Smooth muscle cell (in vitro differentiated cells): ENCODE measurements at regions not wholly inside any gene's neighbourhood (a gene's known extent, or its start where the extent isn't known, plus 50 kb on each side); places are given as distances from the start of the nearest gene placed in this dataset.

Source experiments
- DNase-seq: peaks from one replicate; lab custom pipeline; 2025; ENCODE audit not compliant: unreplicated experiment; lab: John Stamatoyannopoulos, UW
- H2AFZ ChIP-seq: fragments of 200-600 bp; sonication (generic); 2 replicates; pipeline ENCODE4 v1.6.0; 2016; ENCODE audit warnings: antibody characterized with exemption, low read depth, mild to moderate bottlenecking
- H3F3A ChIP-seq: fragments of 200-600 bp; sonication (generic); 2 replicates; pipeline ENCODE4 v1.6.0; 2017; ENCODE audit warnings: antibody characterized with exemption, low read depth
- H3K27ac ChIP-seq: fragments of 200-600 bp; sonication (generic); 2 replicates; pipeline ENCODE4 v1.5.1; 2016; ENCODE audit warnings: low read depth, mild to moderate bottlenecking
- H3K27me3 ChIP-seq: fragments of 200-600 bp; sonication (generic); 2 replicates; pipeline ENCODE4 v1.6.1; 2016; ENCODE audit warnings: low read depth, mild to moderate bottlenecking
- H3K36me3 ChIP-seq: fragments of 200-600 bp; sonication (generic); 2 replicates; pipeline ENCODE4 v1.5.1; 2016; ENCODE audit warnings: low read depth
- H3K4me1 ChIP-seq: fragments of 200-600 bp; sonication (generic); 2 replicates; pipeline ENCODE4 v1.5.1; 2016; ENCODE audit warnings: low read depth
- H3K4me2 ChIP-seq: fragments of 200-600 bp; sonication (generic); 2 replicates; pipeline ENCODE4 v1.6.0; 2016; ENCODE audit warnings: mild to moderate bottlenecking
- H3K4me3 ChIP-seq: fragments of 200-600 bp; sonication (generic); 2 replicates; pipeline ENCODE4 v1.5.1; 2016; ENCODE audit warnings: mild to moderate bottlenecking
- H3K79me2 ChIP-seq: fragments of 200-600 bp; sonication (generic); 2 replicates; pipeline ENCODE4 v1.6.0; 2016; ENCODE audit warnings: low read depth, mild to moderate bottlenecking
- H3K9ac ChIP-seq: fragments of 200-600 bp; sonication (generic); 2 replicates; pipeline ENCODE4 v1.6.0; 2016; ENCODE audit warnings: low read depth
- H3K9me3 ChIP-seq: fragments of 200-600 bp; sonication (generic); replicated peaks from 2 replicates; pipeline ENCODE4 v1.5.1; 2016; ENCODE audit warnings: low read depth
- H4K20me1 ChIP-seq: fragments of 200-600 bp; sonication (generic); 2 replicates; pipeline ENCODE4 v1.6.0; 2016; ENCODE audit warnings: low read depth
- CTCF ChIP-seq: fragments of 200-600 bp; sonication (generic); IDR thresholded peaks from 2 replicates; pipeline ENCODE4 v1.5.1; 2017; ENCODE audit warnings: borderline replicate concordance, mild to moderate bottlenecking, antibody characterized with exemption; ENCODE audit not compliant: insufficient read depth, poor library complexity, severe bottlenecking
- WGBS: methylation state at CpG from one replicate; pipeline ENCODE4 v1.1.7; 2016; ENCODE audit warnings: low lambda C conversion rate; 5-methylcytosine and 5-hydroxymethylcytosine counted together

GRCh38 chr7:53604201-53604600, 568.8 kb downstream of the POM121L12 start:
- no peaks in the 10 kb centered on the region for H3K79me2 ChIP-seq
- H3K36me3 ChIP-seq = no peaks in the 10 kb centered on the region
- WGBS = 73% methylated on average over 6 of the region's 6 CpGs
- H3K4me3 ChIP-seq = no peak overlapping the region
- H4K20me1 ChIP-seq = no peaks in the 10 kb centered on the region
- H3K27ac ChIP-seq = no peak overlapping the region
- H3K9ac ChIP-seq = no peak overlapping the region
- no peaks in the 10 kb centered on the region for H3K9me3 ChIP-seq
- H3K4me1 ChIP-seq = no peaks in the 10 kb centered on the region
- H3K4me2 ChIP-seq = no peak overlapping the region
- no peaks in the 10 kb centered on the region for H3K27me3 ChIP-seq
- no peak overlapping the region for H2AFZ ChIP-seq
- no peak for DNase-seq
- no peaks in the 10 kb centered on the region for H3F3A ChIP-seq
- TF ChIP-seq CTCF = no peak

GRCh38 chr7:53607961-53608360, 572.5 kb downstream of the POM121L12 start:
- 62% methylated on average over 1 of the region's 1 CpG for WGBS
- Histone ChIP-seq H3K27ac (no peak overlapping the region), H2AFZ (no peak overlapping the region), H3K9me3 (no peaks in the 10 kb centered on the region), H4K20me1 (no peaks in the 10 kb centered on the region), H3K4me3 (no peak overlapping the region), H3K36me3 (no peaks in the 10 kb centered on the region), H3K4me2 (no peak overlapping the region), H3F3A (no peaks in the 10 kb centered on the region), H3K4me1 (no peaks in the 10 kb centered on the region), H3K9ac (no peak overlapping the region), H3K27me3 (no peaks in the 10 kb centered on the region), H3K79me2 (no peaks in the 10 kb centered on the region)
- no peak for TF ChIP-seq CTCF
- DNase-seq = no peak

- Histone ChIP-seq H3K4me3 (no peak overlapping the region), H3K36me3 (no peaks in the 10 kb centered on the region), H3K27me3 (no peaks in the 10 kb centered on the region), H3K27ac (no peak overlapping the region), H3K9ac (no peak overlapping the region), H3K4me2 (no peak overlapping the region), H3F3A (no peaks in the 10 kb centered on the region), H3K9me3 (no peaks in the 10 kb centered on the region), H2AFZ (no peak overlapping the region), H4K20me1 (no peaks in the 10 kb centered on the region), H3K4me1 (no peaks in the 10 kb centered on the region), H3K79me2 (no peaks in the 10 kb centered on the region)
- no peak for TF ChIP-seq CTCF
- DNase-seq = no peak
- WGBS = 83% methylated on average over 1 of the region's 1 CpG
Observed at GRCh38 chr7:53609185-53609584, 573.8 kb downstream of the POM121L12 start.

GRCh38 chr7:53611043-53611442, 575.6 kb downstream of the POM121L12 start:
- no peaks in the 10 kb centered on the region for H3K27me3 ChIP-seq
- no peak for DNase-seq
- no peak for TF ChIP-seq CTCF
- H3K4me1 ChIP-seq = no peaks in the 10 kb centered on the region
- no peak overlapping the region for H3K4me3 ChIP-seq
- peak overlapping the region; percentile 63 for H2AFZ ChIP-seq
- H3K36me3 ChIP-seq = no peaks in the 10 kb centered on the region
- no peaks in the 10 kb centered on the region for H4K20me1 ChIP-seq
- no peak overlapping the region for H3K4me2 ChIP-seq
- H3K9ac ChIP-seq = no peak overlapping the region
- H3F3A ChIP-seq = no peaks in the 10 kb centered on the region
- H3K9me3 ChIP-seq = no peaks in the 10 kb centered on the region
- no peaks in the 10 kb centered on the region for H3K79me2 ChIP-seq
- H3K27ac ChIP-seq = no peak overlapping the region
- WGBS = 54% methylated on average over 3 of the region's 3 CpGs
